Stimulated activated CD8-positive, alpha-beta memory T cell treated with anti-CD3 and anti-CD28 coated beads, Interleukin-12 subunit alpha, Interleukin-12 subunit beta, amount 100 ng/mL, for 4 hours (primary cell): ENCODE measurements at regions not wholly inside any gene's neighbourhood (a gene's known extent, or its start where the extent isn't known, plus 50 kb on each side); places are given as distances from the start of the nearest gene placed in this dataset.
"Not testable (repeated sequence)": the region's sequence is repeated elsewhere in the genome, so short reads cannot be mapped to it uniquely, and the experiment has no call there.

ENCODE experiments used
- DNase-seq: peaks from one replicate; pipeline ENCODE4 v3.0.0-alpha.2; 2020; ENCODE audit warnings: low read depth

DNA sequence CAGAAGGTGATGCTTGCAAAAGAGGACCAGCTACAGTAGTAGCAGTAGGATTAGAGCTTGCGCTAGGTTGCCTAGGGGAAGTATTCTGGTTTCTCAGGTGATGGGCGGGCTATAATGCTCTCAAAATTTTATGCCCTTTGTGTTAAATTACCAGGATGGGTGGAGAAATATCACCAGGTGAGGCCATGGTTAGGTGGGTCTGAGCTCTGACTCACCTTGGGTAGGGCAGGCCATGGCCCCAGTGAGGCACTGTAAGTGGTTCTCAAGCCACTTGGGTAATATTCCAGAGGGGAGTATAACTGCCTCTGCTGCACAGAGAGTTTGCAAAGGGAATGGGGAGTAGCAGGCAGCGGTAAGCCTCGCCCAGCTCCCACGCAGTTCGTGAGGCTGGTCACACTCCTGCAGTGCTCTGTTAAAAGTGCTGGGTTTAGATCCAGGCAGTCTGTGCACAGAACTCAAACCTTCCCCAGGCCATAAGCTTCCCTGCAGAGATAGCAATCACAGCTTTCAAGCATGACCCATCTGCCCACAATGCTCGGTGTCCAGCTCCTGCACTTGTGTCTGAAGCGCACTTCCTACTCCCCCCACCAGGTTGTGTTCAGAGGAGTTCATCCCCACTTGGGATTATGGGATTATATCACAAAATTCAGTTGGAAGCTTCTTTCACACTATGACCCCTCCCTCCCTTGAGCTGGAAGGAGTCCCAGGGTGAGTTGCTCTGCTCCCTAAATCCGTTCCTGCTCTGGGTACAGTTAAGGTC is 575.0 kb downstream of the CHSY3 start:
- DNase-seq, result no peak

GRCh38 chr5:130476325-130476724 is 572.1 kb downstream of the CHSY3 start:
- DNase-seq, result no peak

DNA sequence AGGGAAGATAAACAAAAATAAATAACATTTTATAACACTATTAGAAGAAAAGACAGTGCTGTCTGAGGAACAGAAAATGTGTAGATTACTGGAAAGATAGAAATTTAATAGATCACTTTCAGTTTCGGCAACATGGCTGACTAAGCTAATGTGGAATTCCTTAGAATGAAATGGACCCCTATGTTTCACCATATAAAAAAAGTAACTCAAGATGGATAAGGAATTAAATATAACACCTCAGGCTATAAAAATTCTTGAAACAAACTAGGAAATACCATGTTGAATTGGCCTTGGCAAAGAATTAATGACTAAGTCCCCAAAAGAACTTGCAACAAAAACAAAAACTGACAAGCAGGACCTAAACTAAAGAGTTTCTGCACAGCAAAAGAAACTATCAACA is 558.3 kb downstream of the CHSY3 start:
- no peak for DNase-seq

GRCh38 chr5:130455175-130455574 is 550.9 kb downstream of the CHSY3 start:
- no peak for DNase-seq

- DNase-seq, result no peak
These were observed 548.5 kb downstream of the CHSY3 start for GRCh38 chr5:130452744-130453143.

GRCh38 chr5:130436430-130436829 is 532.2 kb downstream of the CHSY3 start:
- no peak for DNase-seq

DNA sequence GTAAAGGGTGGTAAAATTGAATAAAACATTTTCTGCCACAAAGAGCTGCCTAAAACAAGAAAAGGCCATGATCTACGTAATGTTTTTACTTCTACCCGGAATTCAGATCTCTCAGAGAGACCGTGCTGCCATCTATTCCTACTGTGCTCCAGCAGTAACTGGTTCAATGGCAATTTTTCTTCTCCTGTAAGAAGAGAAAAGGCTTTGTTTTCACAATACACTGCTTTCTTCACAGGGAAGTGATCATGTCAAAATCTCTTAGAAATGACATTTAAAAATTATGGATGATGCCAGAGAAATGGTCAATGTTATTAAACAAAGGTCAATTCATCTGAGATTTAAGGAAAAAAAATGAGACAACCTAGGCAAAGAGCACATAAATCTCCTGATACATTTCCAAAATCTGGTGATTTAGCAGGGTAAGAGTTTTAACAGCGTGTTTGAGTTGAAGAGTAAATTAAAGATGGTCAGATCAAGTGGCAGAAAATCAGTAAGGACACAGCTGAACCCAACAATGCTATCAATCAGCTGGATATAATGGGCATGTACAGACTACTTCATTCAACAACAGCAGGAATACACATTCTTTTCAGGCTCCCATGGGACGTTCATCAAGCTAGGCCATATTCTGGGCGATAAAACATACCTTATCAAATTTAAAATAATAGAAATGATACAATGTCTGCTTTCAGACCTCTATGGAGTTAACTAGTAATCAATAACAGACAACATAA is 523.1 kb downstream of the CHSY3 start:
- no peak for DNase-seq

- no peak for DNase-seq
These were observed 521.2 kb downstream of the CHSY3 start for GRCh38 chr5:130425424-130425823.

GRCh38 chr5:130424341-130424740 is 520.1 kb downstream of the CHSY3 start:
- DNase-seq, result no peak

GRCh38 chr5:130402906-130403305 is 498.6 kb downstream of the CHSY3 start:
- DNase-seq, result no peak

- DNase-seq, result no peak
These were observed 495.8 kb downstream of the CHSY3 start for GRCh38 chr5:130400091-130400490.

DNA sequence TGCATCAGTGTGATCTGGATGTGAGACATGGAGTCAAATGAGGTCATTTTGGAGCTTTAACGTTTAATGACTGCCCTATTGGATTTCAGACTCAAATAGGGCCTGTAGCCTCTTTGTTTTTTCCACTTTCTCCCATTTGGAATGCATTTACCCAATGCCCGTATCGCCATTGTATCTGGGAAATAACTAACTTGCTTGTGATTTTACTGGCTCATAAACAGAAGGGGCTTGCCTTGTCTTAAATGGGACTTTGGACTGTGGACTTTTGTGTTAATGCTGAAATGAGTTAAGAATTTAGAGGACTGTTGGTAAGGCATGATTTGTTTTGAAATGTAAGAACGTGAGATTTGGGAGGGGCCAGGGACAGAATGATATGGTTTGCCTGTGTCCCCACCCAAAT is 494.6 kb downstream of the CHSY3 start:
- DNase-seq, result no peak

DNA sequence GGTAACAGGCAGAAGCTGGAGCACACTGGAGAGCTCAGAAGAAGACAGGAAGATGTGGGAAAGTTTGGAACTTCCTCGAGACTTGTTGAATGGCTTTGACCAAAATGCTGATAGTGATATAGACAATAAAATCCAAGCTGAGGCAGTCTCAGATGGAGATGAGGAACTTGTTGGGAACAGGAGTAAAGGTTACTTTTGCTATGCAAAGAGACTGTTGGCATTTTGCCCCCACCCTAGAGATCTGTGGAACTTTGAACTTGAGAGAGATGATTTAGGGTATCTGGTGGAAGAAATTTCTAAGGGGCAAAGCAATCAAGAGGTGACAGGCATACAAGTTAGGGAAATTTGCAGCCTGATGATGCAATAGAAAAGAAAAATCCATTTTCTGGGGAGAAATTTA is 493.5 kb downstream of the CHSY3 start:
- DNase-seq, result not testable (repeated sequence)

- no peak for DNase-seq
These were observed 492.9 kb downstream of the CHSY3 start for GRCh38 chr5:130397132-130397531.

DNA sequence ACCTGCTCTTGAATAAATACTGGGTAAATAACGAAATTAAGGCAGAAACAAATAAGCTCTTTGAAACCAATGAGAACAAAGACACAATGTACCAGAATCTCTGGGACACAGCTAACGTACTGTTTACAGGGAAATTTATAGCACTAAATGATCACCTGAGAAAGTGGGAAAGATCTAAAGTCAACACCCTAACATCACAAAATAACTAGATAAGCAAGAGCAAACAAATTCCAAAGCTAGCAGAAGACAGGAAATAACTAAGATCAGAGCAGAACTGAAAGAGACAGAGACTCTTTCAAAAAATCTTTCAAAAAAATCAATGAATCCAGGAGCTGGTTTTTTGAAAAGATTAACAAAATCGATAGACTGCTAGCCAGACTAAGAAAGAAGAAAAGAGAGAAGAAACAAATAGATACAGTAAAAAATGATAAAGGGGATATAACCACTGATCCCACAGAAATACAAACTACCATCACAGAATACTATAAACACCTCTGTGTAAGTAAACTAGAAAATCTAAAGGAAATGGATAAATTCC is 487.5 kb downstream of the CHSY3 start:
- not testable (repeated sequence) for DNase-seq

DNA sequence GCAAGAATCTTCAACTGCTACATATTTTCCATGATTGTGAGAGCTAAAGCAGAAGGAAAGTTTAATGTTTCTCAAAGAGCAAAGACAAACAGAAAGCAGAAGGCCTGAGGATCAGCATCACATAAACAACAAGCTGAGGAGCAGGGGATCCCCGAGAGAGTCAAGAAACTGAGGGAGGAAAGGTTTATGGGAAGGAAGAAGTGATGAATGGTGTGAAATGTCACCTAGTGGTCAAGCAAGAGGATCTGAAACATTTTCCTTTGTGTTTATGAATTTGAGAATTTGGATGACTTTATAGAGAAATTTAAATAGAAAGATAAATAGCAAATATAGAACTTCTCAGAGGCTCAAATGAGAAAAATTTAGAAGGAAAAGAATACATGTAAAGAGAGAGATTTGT is 481.9 kb downstream of the CHSY3 start:
- no peak for DNase-seq

- DNase-seq, result no peak
These were observed 481.4 kb downstream of the CHSY3 start for GRCh38 chr5:130385656-130386055.

- no peak for DNase-seq
These were observed 461.7 kb downstream of the CHSY3 start for GRCh38 chr5:130365956-130366355.

- DNase-seq, result no peak
These were observed 445.9 kb downstream of the CHSY3 start for GRCh38 chr5:130350131-130350530.

GRCh38 chr5:130337179-130337888 is 433.1 kb downstream of the CHSY3 start:
- no peak for DNase-seq

DNA sequence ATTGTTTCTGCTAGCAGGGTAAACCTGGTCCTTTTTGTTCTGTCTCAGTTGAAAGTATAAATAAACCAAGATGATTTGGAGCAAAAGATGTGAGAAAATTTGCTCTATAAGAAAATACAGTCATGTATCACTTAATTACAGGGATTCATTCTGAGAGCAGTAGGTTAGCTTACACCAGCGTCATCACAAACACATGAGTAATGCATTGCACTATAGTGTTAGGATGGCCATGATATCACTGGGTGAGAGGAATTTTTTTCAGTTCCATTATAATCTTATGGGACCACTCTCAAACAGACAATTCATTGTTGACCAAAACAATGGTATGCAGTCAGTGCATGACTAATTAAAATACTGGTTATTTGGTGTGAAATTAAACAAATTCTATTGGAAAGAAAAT is 430.9 kb downstream of the CHSY3 start:
- DNase-seq, result no peak

GRCh38 chr5:130333089-130333488 is 428.8 kb downstream of the CHSY3 start:
- DNase-seq, result no peak

- no peak for DNase-seq
These were observed 427.1 kb downstream of the CHSY3 start for GRCh38 chr5:130331332-130331731.
